OCI-LY7 (cell line): ENCODE measurements at regions not wholly inside any gene's neighbourhood (a gene's known extent, or its start where the extent isn't known, plus 50 kb on each side); places are given as distances from the start of the nearest gene placed in this dataset. TPM values are rescaled to one million over a fixed set of nuclear protein-coding genes. Genes with fewer than 3 reads are reported as not detected.

Source experiments
- BruUV-seq: library from RNA; stranded (reverse); fragments of 400-500 nt; replicated peaks from 2 replicates; lab custom pipeline; 2021; lab: Mats Ljungman, UMichigan
- CTCF ChIA-PET: fragments of 300-600 bp; sonication (Branson Sonifier 250); formaldehyde crosslinking; loops from one replicate; lab custom pipeline; 2022; ENCODE audit warnings: antibody characterized with exemption; ENCODE audit not compliant: unreplicated experiment; lab: Charles Lee
- POLR2A ChIA-PET: fragments of 300-600 bp; sonication (Branson Sonifier 250); formaldehyde crosslinking; loops from one replicate; lab custom pipeline; 2022; ENCODE audit warnings: antibody characterized with exemption; lab: Charles Lee
- DNase-seq: peaks from one replicate; pipeline ENCODE4 v3.0.0-alpha.2; 2015; ENCODE audit warnings: low spot score
- H2AFZ ChIP-seq: fragments of 200-600 bp; sonication (generic), shearing (Covaris generic); 2 replicates; pipeline ENCODE4 v1.6.1; 2014; ENCODE audit warnings: mild to moderate bottlenecking, antibody characterized with exemption, low read length, moderate library complexity
- H3K27ac ChIP-seq: fragments of 200-600 bp; sonication (generic); 2 replicates; pipeline ENCODE4 v1.5.1; 2014; ENCODE audit warnings: mixed run types, low read depth, mild to moderate bottlenecking, moderate library complexity, low read length, inconsistent platforms; ENCODE audit not compliant: poor library complexity, severe bottlenecking
- H3K36me3 ChIP-seq: fragments of 200-600 bp; sonication (generic); 2 replicates; pipeline ENCODE4 v1.6.1; 2014; ENCODE audit warnings: mild to moderate bottlenecking, antibody characterized with exemption, low read length, moderate library complexity, mixed read lengths; ENCODE audit not compliant: insufficient read depth
- H3K4me1 ChIP-seq: fragments of 200-600 bp; sonication (generic); 2 replicates; pipeline ENCODE4 v1.5.1; 2014; ENCODE audit warnings: mild to moderate bottlenecking, low read length; ENCODE audit not compliant: insufficient read depth, poor library complexity, severe bottlenecking
- H3K4me2 ChIP-seq: fragments of 200-600 bp; sonication (generic); 2 replicates; pipeline ENCODE4 v1.6.1; 2014; ENCODE audit warnings: mild to moderate bottlenecking, low read length
- H3K4me3 ChIP-seq: fragments of 200-600 bp; sonication (generic); 2 replicates; pipeline ENCODE4 v1.5.1; 2014; ENCODE audit warnings: mild to moderate bottlenecking, low read depth, low read length; ENCODE audit not compliant: poor library complexity, severe bottlenecking
- H3K79me2 ChIP-seq: fragments of 200-600 bp; sonication (generic); 2 replicates; pipeline ENCODE4 v1.6.1; 2016; ENCODE audit warnings: low read depth, mild to moderate bottlenecking, low read length, moderate library complexity, mixed read lengths; ENCODE audit not compliant: insufficient read depth
- H3K9me2 ChIP-seq: fragments of 200-600 bp; sonication (generic); 2 replicates; pipeline ENCODE4 v1.6.1; 2016; ENCODE audit warnings: mild to moderate bottlenecking, low read length, mixed read lengths; ENCODE audit not compliant: insufficient read depth
- H3K9me3 ChIP-seq: fragments of 200-600 bp; sonication (generic); 2 replicates; pipeline ENCODE4 v1.6.1; 2014; ENCODE audit warnings: mild to moderate bottlenecking, mixed run types, low read length, mixed read lengths
- H4K20me1 ChIP-seq: fragments of 200-600 bp; sonication (generic); 2 replicates; pipeline ENCODE4 v1.6.1; 2014; ENCODE audit warnings: mild to moderate bottlenecking, antibody characterized with exemption, low read length, moderate library complexity, mixed read lengths; ENCODE audit not compliant: insufficient read depth
- CTCF ChIP-seq: fragments of 200-600 bp; sonication (generic); conservative IDR thresholded peaks from 2 replicates; pipeline ENCODE4 v1.5.1; 2014; ENCODE audit warnings: mild to moderate bottlenecking, antibody characterized with exemption, low read length, moderate library complexity, mixed read lengths
- EZH2phosphoT487 ChIP-seq: fragments of 200-600 bp; sonication (generic); IDR thresholded peaks from 2 replicates; pipeline ENCODE4 v1.6.1; 2018; ENCODE audit warnings: low read depth, borderline replicate concordance, mild to moderate bottlenecking, mixed run types, antibody characterized with exemption, low read length, moderate library complexity, mixed read lengths
- intact Hi-C: fragments of 100-400 bp; cut with micrococcal nuclease; formaldehyde crosslinking; loops from one replicate; pipeline ENCODE4 v1.10.0; 2022; ENCODE audit not compliant: unreplicated experiment
- small RNA-seq: library from RNA; depleted of rRNA; stranded (forward); fragments of <200 nt; gene quantifications from one replicate; pipeline ENCODE3, GENCODE V24; 2014

DNA sequence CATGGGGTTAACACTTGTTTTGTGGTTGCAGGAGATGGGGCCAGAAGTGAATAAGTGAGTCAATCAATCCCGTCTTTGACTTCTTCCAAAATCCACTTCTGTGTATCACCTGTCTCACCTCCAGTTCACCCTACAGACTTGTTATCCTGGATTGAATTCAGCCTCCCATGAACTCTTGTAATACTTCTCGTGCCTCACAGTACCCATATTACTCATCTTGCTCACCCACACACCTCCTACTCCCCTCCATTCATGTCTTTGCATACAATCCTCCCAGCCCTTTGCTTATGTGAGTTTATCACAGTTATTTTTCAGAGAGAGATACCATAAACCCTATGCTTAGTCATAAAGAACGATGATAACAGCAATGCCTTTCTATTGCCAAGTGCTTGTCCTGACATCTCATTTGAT is 52.9 kb upstream of the PAPPA start:
- H2AFZ ChIP-seq = no peak overlapping the region
- no peak overlapping the region for H3K4me3 ChIP-seq
- no peaks in the 10 kb centered on the region for H3K9me3 ChIP-seq
- H4K20me1 ChIP-seq = no peaks in the 10 kb centered on the region
- BruUV-seq = no TSS peak
- H3K36me3 ChIP-seq = no peaks in the 10 kb centered on the region
- no peak for DNase-seq
- ChIA-PET POLR2A (no interaction called here), CTCF (no interaction called here)
- TF ChIP-seq CTCF = no peak
- no peak for TF ChIP-seq EZH2phosphoT487
- intact Hi-C loops = no loop called here
- no peaks in the 10 kb centered on the region for H3K4me1 ChIP-seq
- no peaks in the 10 kb centered on the region for H3K79me2 ChIP-seq
- H3K9me2 ChIP-seq = no peaks in the 10 kb centered on the region
- no peak overlapping the region for H3K4me2 ChIP-seq
- no peak overlapping the region for H3K27ac ChIP-seq

DNA sequence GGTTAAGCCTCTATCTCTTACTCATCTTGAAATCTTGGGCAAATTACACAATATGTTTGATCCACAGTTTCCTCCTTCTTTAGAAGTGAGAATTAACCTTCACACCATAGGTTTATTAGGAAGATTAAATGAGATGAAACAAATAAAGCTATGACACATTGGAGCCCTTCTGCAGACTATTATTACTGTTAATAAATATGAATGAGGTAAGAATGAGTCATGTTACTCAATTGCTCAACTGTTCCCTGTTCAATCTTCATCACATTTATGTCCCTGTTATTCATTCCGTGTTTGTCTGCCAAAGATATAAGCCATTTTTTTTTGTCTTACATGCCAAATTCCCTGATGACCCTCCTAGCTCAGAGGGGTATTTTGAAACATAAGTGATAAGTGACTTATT is 52.1 kb upstream of the PAPPA start:
- H3K36me3 ChIP-seq = no peaks in the 10 kb centered on the region
- TF ChIP-seq CTCF (no peak), EZH2phosphoT487 (no peak)
- no peaks in the 10 kb centered on the region for H3K79me2 ChIP-seq
- no peaks in the 10 kb centered on the region for H3K4me1 ChIP-seq
- DNase-seq = no peak
- ChIA-PET POLR2A (no interaction called here), CTCF (no interaction called here)
- intact Hi-C loops = no loop called here
- no peak overlapping the region for H2AFZ ChIP-seq
- H3K4me2 ChIP-seq = no peak overlapping the region
- no peak overlapping the region for H3K27ac ChIP-seq
- H3K9me3 ChIP-seq = no peaks in the 10 kb centered on the region
- H3K9me2 ChIP-seq = no peaks in the 10 kb centered on the region
- no peaks in the 10 kb centered on the region for H4K20me1 ChIP-seq
- no peak overlapping the region for H3K4me3 ChIP-seq
- BruUV-seq = no TSS peak

- no peak for DNase-seq
- TF ChIP-seq EZH2phosphoT487 (no peak), CTCF (no peak)
- Histone ChIP-seq H3K9me3 (no peaks in the 10 kb centered on the region), H3K36me3 (no peaks in the 10 kb centered on the region), H3K4me2 (no peak overlapping the region), H2AFZ (no peak overlapping the region), H3K4me3 (no peak overlapping the region), H3K27ac (no peak overlapping the region), H4K20me1 (no peaks in the 10 kb centered on the region), H3K9me2 (no peaks in the 10 kb centered on the region), H3K79me2 (no peaks in the 10 kb centered on the region), H3K4me1 (no peaks in the 10 kb centered on the region)
- CTCF ChIA-PET = no interaction called here
- BruUV-seq = no TSS peak
- intact Hi-C loops = no loop called here
- POLR2A ChIA-PET = no interaction called here
These were observed 51.0 kb upstream of the PAPPA start for GRCh38 chr9:116102596-116102995.

Small RNA genes lying in the stretch of these regions (small RNA-seq; reads per million reads assigned to genes)
- gene RF00004 = not detected
